ENCODE measurements at regions not wholly inside any gene's neighbourhood (a gene's known extent, or its start where the extent isn't known, plus 50 kb on each side); places are given as distances from the start of the nearest gene placed in this dataset.

DNA sequence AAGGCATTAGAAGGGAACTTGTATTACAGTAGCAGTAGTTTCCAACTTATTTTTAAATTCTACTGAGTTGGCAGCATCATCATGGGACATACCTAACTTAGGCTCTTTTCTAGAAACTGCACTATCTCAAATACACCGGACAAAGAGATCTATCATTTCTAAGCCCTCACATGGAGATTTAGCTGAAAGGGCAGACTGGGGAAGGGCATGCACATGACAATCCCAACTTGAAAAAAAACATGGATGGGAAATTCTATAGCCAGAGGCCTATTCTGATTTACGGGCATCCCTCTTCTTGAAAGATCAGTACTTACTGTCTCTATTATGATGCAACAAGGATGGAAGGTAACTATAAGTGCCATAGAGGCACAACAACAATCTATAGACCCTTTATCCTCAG lies 1328.6 kb downstream of the UQCRFS1 start:
- Histone ChIP-seq H3K36me3 (replicated peaks in 1 of 2) (no peaks in the 10 kb centered on the region), H3K9me3 (replicated peaks in 1 of 3) (no peaks in the 10 kb centered on the region), H3K4me1 (replicated peaks in 1 of 2) (no peaks in the 10 kb centered on the region), H3K4me3 (no peak overlapping the region), H3K27ac (no peak overlapping the region), H3K27me3 (no peaks in the 10 kb centered on the region)
- WGBS, 4 donors, result 84 to 91% (median 87%) methylated on average over 2 of the region's 2 CpGs
- TF ChIP-seq POLR2A (IDR thresholded peaks at IDR 0.05), result no peak
- TF ChIP-seq, protein P1, sequence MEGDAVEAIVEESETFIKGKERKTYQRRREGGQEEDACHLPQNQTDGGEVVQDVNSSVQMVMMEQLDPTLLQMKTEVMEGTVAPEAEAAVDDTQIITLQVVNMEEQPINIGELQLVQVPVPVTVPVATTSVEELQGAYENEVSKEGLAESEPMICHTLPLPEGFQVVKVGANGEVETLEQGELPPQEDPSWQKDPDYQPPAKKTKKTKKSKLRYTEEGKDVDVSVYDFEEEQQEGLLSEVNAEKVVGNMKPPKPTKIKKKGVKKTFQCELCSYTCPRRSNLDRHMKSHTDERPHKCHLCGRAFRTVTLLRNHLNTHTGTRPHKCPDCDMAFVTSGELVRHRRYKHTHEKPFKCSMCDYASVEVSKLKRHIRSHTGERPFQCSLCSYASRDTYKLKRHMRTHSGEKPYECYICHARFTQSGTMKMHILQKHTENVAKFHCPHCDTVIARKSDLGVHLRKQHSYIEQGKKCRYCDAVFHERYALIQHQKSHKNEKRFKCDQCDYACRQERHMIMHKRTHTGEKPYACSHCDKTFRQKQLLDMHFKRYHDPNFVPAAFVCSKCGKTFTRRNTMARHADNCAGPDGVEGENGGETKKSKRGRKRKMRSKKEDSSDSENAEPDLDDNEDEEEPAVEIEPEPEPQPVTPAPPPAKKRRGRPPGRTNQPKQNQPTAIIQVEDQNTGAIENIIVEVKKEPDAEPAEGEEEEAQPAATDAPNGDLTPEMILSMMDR (IDR thresholded peaks at IDR 0.05), result no peak
- intact Hi-C loops (cut with DNase I), result no loop called here
- no peak for DNase-seq

DNA sequence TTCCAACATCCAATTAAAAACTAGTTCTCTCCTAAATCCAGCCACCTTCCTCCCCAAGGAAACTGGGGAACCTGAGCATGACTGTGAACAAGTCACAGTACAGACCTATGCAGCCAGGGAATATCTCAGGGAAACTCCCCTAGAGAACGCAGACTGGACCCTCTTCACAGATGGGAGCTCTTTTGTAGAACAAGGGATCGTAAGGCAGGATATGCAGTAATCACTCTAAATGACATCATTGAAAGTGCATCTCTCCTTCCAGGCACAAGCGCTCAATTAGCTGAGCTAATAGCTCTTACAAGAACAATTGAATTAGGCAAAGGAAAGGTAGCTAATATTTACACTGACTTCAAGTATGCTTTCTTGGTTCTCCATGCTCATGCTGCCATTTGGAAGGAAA lies 1331.7 kb downstream of the UQCRFS1 start:
- no peaks in the 10 kb centered on the region for H3K36me3 ChIP-seq (replicated peaks in 1 of 2)
- H3K27me3 ChIP-seq, result no peaks in the 10 kb centered on the region
- H3K9me3 ChIP-seq (replicated peaks in 1 of 3), result no peaks in the 10 kb centered on the region
- H3K4me1 ChIP-seq (replicated peaks in 1 of 2), result no peaks in the 10 kb centered on the region
- no peak for DNase-seq
- no peak overlapping the region for H3K27ac ChIP-seq
- whole genome bisulfite sequencing, 4 donors, result 83 to 88% (median 85%) methylated on average over 3 of the region's 3 CpGs
- intact Hi-C loops (cut with DNase I), result no loop called here
- TF ChIP-seq, protein P1 (IDR thresholded peaks at IDR 0.05), result no peak
- TF ChIP-seq POLR2A (IDR thresholded peaks at IDR 0.05), result no peak
- H3K4me3 ChIP-seq, result no peak overlapping the region

DNA sequence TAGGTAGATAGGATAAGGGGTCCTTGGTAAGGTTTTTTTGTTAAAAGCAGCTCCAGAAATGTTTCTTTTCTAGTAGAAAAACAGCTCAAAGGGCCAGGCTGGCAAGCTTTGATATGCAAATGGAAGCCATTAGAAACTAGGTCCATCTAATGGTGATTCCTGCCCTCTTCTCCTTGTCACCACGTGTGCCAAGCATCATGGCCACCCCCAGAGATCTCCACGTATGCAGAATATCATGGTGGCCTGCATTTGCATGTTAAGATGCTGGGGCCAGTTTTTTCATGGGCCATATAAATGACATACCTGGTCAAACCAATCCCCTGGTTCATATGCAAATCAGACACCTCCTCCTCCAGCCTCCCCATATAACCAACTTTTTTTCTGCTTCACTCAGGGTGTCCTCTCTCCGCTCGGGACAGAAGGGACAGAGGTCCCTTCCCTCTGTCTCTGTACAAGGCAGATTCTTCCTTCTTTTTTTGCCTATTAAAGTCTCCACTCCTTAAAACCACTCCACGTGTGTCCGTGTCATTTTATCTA lies 1335.9 kb downstream of the UQCRFS1 start:
- H3K9me3 ChIP-seq (replicated peaks in 1 of 3), result no peaks in the 10 kb centered on the region
- DNase-seq, result no peak
- H3K4me1 ChIP-seq (replicated peaks in 1 of 2), result no peaks in the 10 kb centered on the region
- no peak overlapping the region for H3K27ac ChIP-seq
- no peaks in the 10 kb centered on the region for H3K36me3 ChIP-seq (replicated peaks in 1 of 2)
- no peaks in the 10 kb centered on the region for H3K27me3 ChIP-seq
- WGBS, 4 donors, result 66 to 70% (median 69%) methylated on average over 6 of the region's 6 CpGs
- H3K4me3 ChIP-seq, result no peak overlapping the region
- TF ChIP-seq, protein P1 (IDR thresholded peaks at IDR 0.05), result no peak
- no peak for TF ChIP-seq POLR2A (IDR thresholded peaks at IDR 0.05)
- intact Hi-C loops (cut with DNase I), result no loop called here

DNA sequence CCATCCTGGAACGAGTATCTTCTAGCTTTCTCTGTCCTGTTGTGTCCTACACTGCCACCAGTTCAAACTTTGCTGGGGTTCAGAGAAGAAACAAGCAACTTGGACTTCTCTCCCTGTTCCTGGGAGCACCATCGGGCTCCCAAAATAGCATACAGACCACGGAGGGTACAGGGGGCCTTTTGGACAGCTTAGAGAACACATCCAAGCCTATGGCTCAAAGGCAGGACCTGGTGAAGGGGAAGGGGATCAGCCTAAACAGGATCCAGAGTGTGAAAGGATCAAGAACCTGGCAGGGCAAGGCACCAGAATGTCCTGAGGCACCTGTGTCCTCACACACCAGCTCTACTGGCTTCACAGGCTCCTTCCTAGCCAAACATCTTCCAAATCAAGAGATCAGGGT lies 1336.5 kb downstream of the UQCRFS1 start:
- no peak overlapping the region for H3K4me3 ChIP-seq
- no peak overlapping the region for H3K27ac ChIP-seq
- no peaks in the 10 kb centered on the region for H3K36me3 ChIP-seq (replicated peaks in 1 of 2)
- no peaks in the 10 kb centered on the region for H3K4me1 ChIP-seq (replicated peaks in 1 of 2)
- TF ChIP-seq, protein P1 (IDR thresholded peaks at IDR 0.05), result no peak
- no peak for TF ChIP-seq POLR2A (IDR thresholded peaks at IDR 0.05)
- WGBS, 4 donors, result 60 to 67% (median 61%) methylated on average over 3 of the region's 3 CpGs
- DNase-seq, result no peak
- H3K9me3 ChIP-seq (replicated peaks in 1 of 3), result no peaks in the 10 kb centered on the region
- no peaks in the 10 kb centered on the region for H3K27me3 ChIP-seq
- intact Hi-C loops (cut with DNase I), result no loop called here
